ENCODE measurements at regions not wholly inside any gene's neighbourhood (a gene's known extent, or its start where the extent isn't known, plus 50 kb on each side); places are given as distances from the start of the nearest gene placed in this dataset.

- DNase-seq (ENCODE audit: low spot score), result no peak
- intact Hi-C loops (cut with micrococcal nuclease; ENCODE audit: unreplicated experiment) (no loop called here), in situ Hi-C loops (cut with HindIII; ENCODE audit: extremely low pct_ligation_motif_present, low pct_unique_long_range_greater_than_20kb) (no loop called here)
- no TSS peak for BruUV-seq (replicated peaks)
- H3K4me2 ChIP-seq (ENCODE audit: low read depth, low read length), result no peak overlapping the region
- H2AFZ ChIP-seq (ENCODE audit: low read length), result no peak overlapping the region
- ChIA-PET POLR2A (no interaction called here), CTCF (ENCODE audit: low intra/inter-chr PET ratio, low total read pairs) (no interaction called here)
- TF ChIP-seq TFE3 (CRISPR knock-in tag; IDR thresholded peaks at IDR 0.05), result no peak
- no peak for TF ChIP-seq ZNF792 (CRISPR knock-in tag; IDR thresholded peaks at IDR 0.05)
- no peak for TF ChIP-seq MBNL3 (CRISPR knock-in tag; conservative IDR thresholded peaks at IDR 0.05)
- TF ChIP-seq GZF1 (CRISPR knock-in tag; IDR thresholded peaks at IDR 0.05), result no peak
- no peak for TF ChIP-seq ZMYM2 (CRISPR knock-in tag; IDR thresholded peaks at IDR 0.05)
- TF ChIP-seq HNF4G (IDR thresholded peaks at IDR 0.05; ENCODE audit: borderline replicate concordance, low read depth, low read length), result no peak
- TF ChIP-seq HNF4G (CRISPR knock-in tag; IDR thresholded peaks at IDR 0.05; ENCODE audit: borderline replicate concordance, low read depth), result no peak
- no peak for TF ChIP-seq SALL1 (CRISPR knock-in tag; IDR thresholded peaks at IDR 0.05)
- no peak for TF ChIP-seq ZNF496 (CRISPR knock-in tag; IDR thresholded peaks at IDR 0.05; ENCODE audit: insufficient replicate concordance)
- H3K36me3 ChIP-seq (replicated peaks in 1 of 2; ENCODE audit: control insufficient read depth in 1 of 2, insufficient read depth in 2 of 2, low read length in 2 of 2), result no peaks in the 10 kb centered on the region
- ATAC-seq, result no peak
- H4K20me1 ChIP-seq (ENCODE audit: insufficient read depth, low read length), result no peaks in the 10 kb centered on the region
- H3K4me3 ChIP-seq (replicated peaks in 1 of 3; ENCODE audit: insufficient read depth in 1 of 3, low read depth in 2 of 3, low read length in 3 of 3), result no peak overlapping the region
- no peak overlapping the region for H3K27ac ChIP-seq (ENCODE audit: extremely low read length, insufficient read depth, low read length)
- H3K9ac ChIP-seq (ENCODE audit: insufficient read depth, low read depth, low read length), result no peak overlapping the region
- no peaks in the 10 kb centered on the region for H3K4me1 ChIP-seq (ENCODE audit: insufficient read depth, low read length)
- 47% methylated on average over 3 of the region's 3 CpGs for WGBS (ENCODE audit: low lambda C conversion rate)
- peaks cover 0 to 31% of the 10 kb centered on the region in 2 experiments; a peak in 1 of 5 replicates for H3K27me3 ChIP-seq (ENCODE audit: control insufficient read depth in 1 of 2, insufficient read depth in 2 of 2, low read length in 2 of 2)
- no peak for FAIRE-seq
- H3K9me3 ChIP-seq (ENCODE audit: low read length), result no peaks in the 10 kb centered on the region
- H3K79me2 ChIP-seq (ENCODE audit: insufficient read depth, low read length), result no peaks in the 10 kb centered on the region
Measured at GRCh38 chr5:171537923-171538537, 118.6 kb downstream of the FGF18 start.

All from HepG2 (cell line).